IMR-90 (cell line): ENCODE measurements at regions not wholly inside any gene's neighbourhood (a gene's known extent, or its start where the extent isn't known, plus 50 kb on each side); places are given as distances from the start of the nearest gene placed in this dataset.

Experiments used
- ATAC-seq: fragments of 200-7000 bp; cut with Tn5 transposase; 2 replicates; pipeline ENCODE4 v1.9.1; 2020; ENCODE audit warnings: low read depth, mild to moderate bottlenecking, moderate library complexity
- BruUV-seq: library from RNA; stranded (reverse); fragments of 400-500 nt; replicated peaks from 2 replicates; lab custom pipeline; 2021; lab: Mats Ljungman, UMichigan
- CTCF ChIA-PET: fragments of 300-600 bp; formaldehyde crosslinking; extraction: SDS; loops from one replicate; lab custom pipeline; 2021; ENCODE audit warnings: antibody characterized with exemption; lab: Yijun Ruan, JAX
- POLR2A ChIA-PET: fragments of 300-600 bp; sonication (Branson Sonifier 250); formaldehyde crosslinking; loops from one replicate; lab custom pipeline; 2022; ENCODE audit warnings: antibody characterized with exemption; ENCODE audit not compliant: unreplicated experiment; lab: Charles Lee
- DNase-seq: peaks from one replicate; pipeline ENCODE4 v3.0.0; 2013
- H2AFZ ChIP-seq: replicated peaks from 2 replicates; pipeline ENCODE3; 2013; ENCODE audit warnings: low read length, mild to moderate bottlenecking; ENCODE audit not compliant: poor library complexity
- H2AK5ac ChIP-seq: 2 replicates; pipeline ENCODE4 v1.6.1; 2013; ENCODE audit warnings: low read depth, low read length, inconsistent platforms
- H2AK9ac ChIP-seq: replicated peaks from 2 replicates; pipeline ENCODE3; 2013; ENCODE audit warnings: mild to moderate bottlenecking, low read depth, low read length, moderate library complexity; ENCODE audit not compliant: poor library complexity
- H2BK120ac ChIP-seq: 2 replicates; pipeline ENCODE4 v1.6.1; 2013; ENCODE audit warnings: low read depth, low read length, inconsistent platforms
- H2BK15ac ChIP-seq: 3 replicates; pipeline ENCODE4 v1.6.1; 2013; ENCODE audit warnings: low read depth, low read length, inconsistent platforms
- H2BK20ac ChIP-seq: 2 replicates; pipeline ENCODE4 v1.6.1; 2013; ENCODE audit warnings: low read depth, mild to moderate bottlenecking, inconsistent platforms, low read length, moderate library complexity
- H2BK5ac ChIP-seq: 2 replicates; pipeline ENCODE4 v1.6.1; 2013; ENCODE audit warnings: mild to moderate bottlenecking, low read depth, low read length, inconsistent platforms; ENCODE audit not compliant: poor library complexity, severe bottlenecking
- H3K14ac ChIP-seq: replicated peaks from 2 replicates; pipeline ENCODE4 v1.6.1; 2013; ENCODE audit warnings: low read depth, low read length, inconsistent platforms
- H3K18ac ChIP-seq: 2 replicates; pipeline ENCODE4 v1.6.1; 2013; ENCODE audit warnings: low read depth, low read length, control low read depth
- H3K23ac ChIP-seq: 2 replicates; pipeline ENCODE4 v1.6.1; 2013; ENCODE audit warnings: low read depth, low read length, inconsistent platforms
- H3K27ac ChIP-seq: 2 replicates; pipeline ENCODE4 v1.5.1; 2013; ENCODE audit warnings: mild to moderate bottlenecking, control low read depth, low read length; ENCODE audit not compliant: insufficient read depth
- H3K27me3 ChIP-seq: 2 replicates; pipeline ENCODE4 v1.6.1; 2013; ENCODE audit warnings: low read length; ENCODE audit not compliant: control insufficient read depth, insufficient read depth
- H3K36me3 ChIP-seq: 2 replicates; pipeline ENCODE4 v1.6.1; 2013; ENCODE audit warnings: low read length, mixed read lengths; ENCODE audit not compliant: control insufficient read depth, insufficient read depth
- H3K4ac ChIP-seq: 2 replicates; pipeline ENCODE4 v1.6.1; 2013; ENCODE audit warnings: low read depth, low read length, inconsistent platforms
- H3K4me1 ChIP-seq: 2 replicates; pipeline ENCODE4 v1.6.1; 2013; ENCODE audit warnings: low read length, mixed read lengths; ENCODE audit not compliant: control insufficient read depth, insufficient read depth
- H3K4me2 ChIP-seq: 2 replicates; pipeline ENCODE4 v1.6.1; 2013; ENCODE audit warnings: low read depth, mild to moderate bottlenecking, control low read depth, low read length, moderate library complexity
- H3K4me3 ChIP-seq: 2 replicates; pipeline ENCODE4 v1.5.1; 2013; ENCODE audit warnings: low read depth, mild to moderate bottlenecking, control low read depth, low read length, moderate library complexity; ENCODE audit not compliant: insufficient read depth
- H3K56ac ChIP-seq: 2 replicates; pipeline ENCODE4 v1.6.1; 2013; ENCODE audit warnings: low read length, inconsistent platforms; ENCODE audit not compliant: insufficient read depth; ENCODE audit errors: extremely low read depth
- H3K79me1 ChIP-seq, 2 experiments: 2 replicates each; pipeline ENCODE4 v1.6.1; 2013; ENCODE audit warnings: low read length in 2 of 2, inconsistent platforms in 1 of 2, low read depth in 1 of 2
- H3K9ac ChIP-seq: 2 replicates; pipeline ENCODE4 v1.6.1; 2013; ENCODE audit warnings: low read depth, low read length, control low read depth
- H3K9me1 ChIP-seq: 2 replicates; pipeline ENCODE4 v1.6.1; 2013; ENCODE audit warnings: low read length, inconsistent platforms; ENCODE audit not compliant: insufficient read depth
- H3K9me3 ChIP-seq: 2 replicates; pipeline ENCODE4 v1.6.1; 2013; ENCODE audit warnings: low read length; ENCODE audit not compliant: control insufficient read depth, insufficient read depth
- H4K20me1 ChIP-seq: 2 replicates; pipeline ENCODE4 v1.6.1; 2013; ENCODE audit warnings: low read length, inconsistent platforms; ENCODE audit not compliant: insufficient read depth
- H4K5ac ChIP-seq: 2 replicates; pipeline ENCODE4 v1.6.1; 2013; ENCODE audit warnings: mild to moderate bottlenecking, low read depth, low read length, control low read depth
- H4K8ac ChIP-seq, 2 experiments: 2 replicates each; pipeline ENCODE4 v1.6.1; 2013; ENCODE audit warnings: low read depth in 2 of 2, low read length in 2 of 2, control low read depth in 1 of 2, inconsistent platforms in 1 of 2
- H4K91ac ChIP-seq: 2 replicates; pipeline ENCODE4 v1.6.1; 2013; ENCODE audit warnings: low read depth, low read length, inconsistent platforms; ENCODE audit not compliant: insufficient read depth
- BHLHE40 ChIP-seq: fragments of 150-350 bp; IDR thresholded peaks from 2 replicates; pipeline ENCODE4 v1.6.1; 2016; ENCODE audit warnings: mild to moderate bottlenecking, low read depth, low read length
- CEBPB ChIP-seq: IDR thresholded peaks from 2 replicates; pipeline ENCODE4 v1.6.1; 2012; ENCODE audit warnings: low read depth, low read length, improper control_type of control experiment
- CHD1 ChIP-seq: IDR thresholded peaks from 2 replicates; pipeline ENCODE4 v1.6.1; 2012; ENCODE audit warnings: low read depth, low read length, improper control_type of control experiment
- MXI1 ChIP-seq: IDR thresholded peaks from 2 replicates; pipeline ENCODE4 v1.6.1; 2012; ENCODE audit warnings: low read depth, mild to moderate bottlenecking, low read length, moderate library complexity, borderline replicate concordance
- NFE2L2 ChIP-seq: fragments of 150-350 bp; IDR thresholded peaks from 2 replicates; pipeline ENCODE4 v1.6.1; 2016; ENCODE audit warnings: low read depth, mild to moderate bottlenecking, low read length
- RAD21 ChIP-seq: IDR thresholded peaks from 2 replicates; pipeline ENCODE4 v1.6.1; 2012; ENCODE audit warnings: low read length, improper control_type of control experiment
- RCOR1 ChIP-seq: IDR thresholded peaks from 2 replicates; pipeline ENCODE4 v1.6.1; 2012; ENCODE audit warnings: mild to moderate bottlenecking, low read length, improper control_type of control experiment; ENCODE audit not compliant: insufficient replicate concordance
- RFX5 ChIP-seq: IDR thresholded peaks from 2 replicates; pipeline ENCODE4 v1.8.0; 2012; ENCODE audit warnings: low read depth, mild to moderate bottlenecking, low read length, moderate library complexity
- USF2 ChIP-seq: fragments of 150-350 bp; IDR thresholded peaks from 2 replicates; pipeline ENCODE4 v1.6.1; 2017; ENCODE audit warnings: mild to moderate bottlenecking, antibody characterized with exemption, low read length, low read depth
- WGBS, 2 experiments: methylation state at CpG; one replicate each; pipeline versions ENCODE4 v1.1.5 to v1.1.7; 2013; ENCODE audit warnings: missing lambda C conversion rate in 2 of 2; ENCODE audit not compliant: insufficient read length in 1 of 2; ENCODE audit errors: extremely low coverage in 2 of 2; 5-methylcytosine and 5-hydroxymethylcytosine counted together
- dilution Hi-C: fragments of 300-500 bp; cut with HindIII; formaldehyde crosslinking; loops from one replicate; pipeline ENCODE4 v1.14.3; 2018; ENCODE audit warnings: low sequenced_read_pairs; ENCODE audit not compliant: unreplicated experiment
- in situ Hi-C: fragments of 300-500 bp; cut with MboI; formaldehyde crosslinking; loops from 3 replicates; pipeline ENCODE4 v1.14.3; 2019; ENCODE audit warnings: low sequenced_read_pairs, inconsistent platforms, mixed read lengths
- intact Hi-C: fragments of 100-400 bp; cut with micrococcal nuclease; formaldehyde crosslinking; loops from 2 replicates; pipeline ENCODE4 v1.10.0; 2022
- TF ChIP-seq, protein P1 (sequence below): conservative IDR thresholded peaks from 2 replicates; pipeline ENCODE4 v1.5.1; 2012; ENCODE audit warnings: mild to moderate bottlenecking, low read depth, low read length, improper control_type of control experiment

GRCh38 chr1:5490635-5491034 is 501.6 kb downstream of the NPHP4 start:
- Histone ChIP-seq H2BK120ac (no peak overlapping the region), H3K23ac (no peak overlapping the region), H3K27ac (no peak overlapping the region), H2AK9ac (no peak overlapping the region), H4K20me1 (no peaks in the 10 kb centered on the region), H2BK20ac (no peak overlapping the region), H4K91ac (no peak overlapping the region), H3K9me3 (peaks cover 35% of the 10 kb centered on the region), H3K56ac (no peak overlapping the region), H3K4me2 (no peak overlapping the region), H2BK15ac (no peak overlapping the region), H3K4ac (no peak overlapping the region), H2BK5ac (no peak overlapping the region), H3K4me3 (no peak overlapping the region), H2AK5ac (no peak overlapping the region), H3K18ac (no peak overlapping the region), H2AFZ (no peak overlapping the region), H3K9ac (no peak overlapping the region), H3K9me1 (no peaks in the 10 kb centered on the region), H3K27me3 (no peaks in the 10 kb centered on the region), H3K79me1 (no peaks in the 10 kb centered on the region), H3K4me1 (no peaks in the 10 kb centered on the region), H4K5ac (no peak overlapping the region), H3K36me3 (no peaks in the 10 kb centered on the region), H3K14ac (no peak overlapping the region), H4K8ac (no peak overlapping the region)
- DNase-seq (no peak), ATAC-seq (no peak)
- CTCF ChIA-PET, result no interaction called here
- POLR2A ChIA-PET, result no interaction called here
- WGBS, 2 experiments, result 14% methylated on average over 6 of the region's 12 CpGs; no CpG with 5 or more reads in 1 of the 2 experiments
- dilution Hi-C loops (no loop called here), in situ Hi-C loops (no loop called here), intact Hi-C loops (no loop called here)
- TF ChIP-seq NFE2L2 (no peak), CEBPB (no peak), MXI1 (no peak), USF2 (no peak), RCOR1 (no peak), BHLHE40 (no peak), RFX5 (no peak), CHD1 (no peak), RAD21 (no peak)
- TF ChIP-seq, protein P1, sequence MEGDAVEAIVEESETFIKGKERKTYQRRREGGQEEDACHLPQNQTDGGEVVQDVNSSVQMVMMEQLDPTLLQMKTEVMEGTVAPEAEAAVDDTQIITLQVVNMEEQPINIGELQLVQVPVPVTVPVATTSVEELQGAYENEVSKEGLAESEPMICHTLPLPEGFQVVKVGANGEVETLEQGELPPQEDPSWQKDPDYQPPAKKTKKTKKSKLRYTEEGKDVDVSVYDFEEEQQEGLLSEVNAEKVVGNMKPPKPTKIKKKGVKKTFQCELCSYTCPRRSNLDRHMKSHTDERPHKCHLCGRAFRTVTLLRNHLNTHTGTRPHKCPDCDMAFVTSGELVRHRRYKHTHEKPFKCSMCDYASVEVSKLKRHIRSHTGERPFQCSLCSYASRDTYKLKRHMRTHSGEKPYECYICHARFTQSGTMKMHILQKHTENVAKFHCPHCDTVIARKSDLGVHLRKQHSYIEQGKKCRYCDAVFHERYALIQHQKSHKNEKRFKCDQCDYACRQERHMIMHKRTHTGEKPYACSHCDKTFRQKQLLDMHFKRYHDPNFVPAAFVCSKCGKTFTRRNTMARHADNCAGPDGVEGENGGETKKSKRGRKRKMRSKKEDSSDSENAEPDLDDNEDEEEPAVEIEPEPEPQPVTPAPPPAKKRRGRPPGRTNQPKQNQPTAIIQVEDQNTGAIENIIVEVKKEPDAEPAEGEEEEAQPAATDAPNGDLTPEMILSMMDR, result no peak
- BruUV-seq, result no TSS peak
